ENCODE measurements at regions not wholly inside any gene's neighbourhood (a gene's known extent, or its start where the extent isn't known, plus 50 kb on each side); places are given as distances from the start of the nearest gene placed in this dataset.

DNA sequence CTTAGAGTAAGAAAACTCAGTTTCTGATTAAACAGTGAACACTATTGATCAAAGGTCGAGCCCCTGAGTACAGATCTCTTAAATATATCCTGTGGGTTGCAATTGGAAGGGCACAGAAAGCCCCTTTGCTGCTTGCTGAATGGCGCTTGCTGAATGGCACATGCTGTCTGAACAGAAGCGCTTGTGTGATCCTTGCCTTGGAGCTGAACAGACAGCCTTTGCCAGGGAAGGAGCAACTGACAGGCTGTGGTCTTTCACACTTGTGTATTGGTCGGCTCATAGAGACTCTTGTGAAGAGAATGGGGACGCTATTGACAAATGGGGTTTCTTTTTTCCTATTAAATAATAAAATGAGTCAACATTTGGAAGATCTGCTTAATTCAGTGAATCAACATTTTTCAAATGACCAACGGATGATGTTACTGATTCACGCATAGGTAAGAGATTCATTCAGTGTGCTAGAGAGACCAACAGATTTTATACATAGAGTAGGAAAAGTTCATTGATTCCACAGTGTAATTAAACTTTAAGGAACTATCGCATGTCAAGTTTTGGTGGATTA lies 99.4 kb upstream of the TNS3 start:
- no peaks in the 10 kb centered on the region for H3K9me3 ChIP-seq (ENCODE audit: control insufficient read depth in 2 of 2, low read length in 2 of 2)
- no peak overlapping the region for H3K9ac ChIP-seq (ENCODE audit: low read depth in 1 of 2, low read length in 2 of 2)
- no peak overlapping the region for H3K27ac ChIP-seq (ENCODE audit: low read depth in 2 of 2, low read length in 2 of 2)
- no peaks in the 10 kb centered on the region for H3K4me1 ChIP-seq (ENCODE audit: control insufficient read depth in 2 of 2, insufficient read depth in 2 of 2, low read length in 2 of 2)
- H3K27me3 ChIP-seq (ENCODE audit: control insufficient read depth in 2 of 2, insufficient read depth in 2 of 2, low read length in 2 of 2), result no peaks in the 10 kb centered on the region
- H3K36me3 ChIP-seq (ENCODE audit: control insufficient read depth in 2 of 2, insufficient read depth in 2 of 2, low read length in 2 of 2), result no peaks in the 10 kb centered on the region
- no peak overlapping the region for H3K4me3 ChIP-seq (ENCODE audit: low read length in 2 of 2)

DNA sequence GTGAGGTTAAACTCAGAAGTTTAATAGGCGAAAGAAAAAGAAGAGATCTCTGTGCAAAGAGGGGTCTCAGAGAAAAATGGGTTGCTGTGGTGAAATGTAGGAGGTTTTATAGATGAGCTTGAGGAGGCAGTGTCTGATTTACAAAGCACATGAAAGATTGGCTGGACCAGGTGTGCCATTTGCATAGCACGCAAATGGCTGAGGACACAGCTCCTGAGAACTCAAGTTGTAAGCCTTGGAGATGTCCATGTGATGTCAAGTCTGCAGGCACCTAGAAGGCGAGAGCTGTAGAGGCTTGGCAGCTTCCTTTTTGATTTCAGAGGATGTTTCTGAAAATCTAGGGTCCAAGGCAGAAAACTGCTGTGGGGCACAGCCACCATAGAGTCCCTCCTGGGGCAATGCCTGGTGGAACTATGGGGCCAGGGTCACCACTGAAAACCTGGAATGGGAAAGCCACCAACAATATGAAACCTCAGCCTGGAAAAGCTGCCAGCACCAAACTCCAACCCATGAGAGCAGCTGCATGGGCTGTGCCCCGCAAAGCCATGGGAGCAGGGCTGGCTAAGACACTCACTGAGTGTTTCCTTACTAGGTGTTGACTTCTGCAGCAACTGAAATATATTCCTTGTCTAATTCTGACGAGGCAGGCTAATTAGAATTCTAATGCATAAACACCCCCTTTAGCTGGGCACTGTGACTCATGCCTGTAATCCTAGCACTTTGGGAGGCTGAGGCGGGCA lies 96.9 kb upstream of the TNS3 start:
- Histone ChIP-seq H3K9ac (ENCODE audit: low read depth in 1 of 2, low read length in 2 of 2) (no peak overlapping the region), H3K27ac (ENCODE audit: low read depth in 2 of 2, low read length in 2 of 2) (no peak overlapping the region), H3K36me3 (ENCODE audit: control insufficient read depth in 2 of 2, insufficient read depth in 2 of 2, low read length in 2 of 2) (no peaks in the 10 kb centered on the region), H3K4me1 (ENCODE audit: control insufficient read depth in 2 of 2, insufficient read depth in 2 of 2, low read length in 2 of 2) (no peaks in the 10 kb centered on the region), H3K27me3 (ENCODE audit: control insufficient read depth in 2 of 2, insufficient read depth in 2 of 2, low read length in 2 of 2) (no peaks in the 10 kb centered on the region), H3K4me3 (ENCODE audit: low read length in 2 of 2) (no peak overlapping the region), H3K9me3 (ENCODE audit: control insufficient read depth in 2 of 2, low read length in 2 of 2) (no peaks in the 10 kb centered on the region)

GRCh38 chr7:47677664-47678063 lies 95.8 kb upstream of the TNS3 start:
- Histone ChIP-seq H3K4me1 (ENCODE audit: control insufficient read depth in 2 of 2, insufficient read depth in 2 of 2, low read length in 2 of 2) (no peaks in the 10 kb centered on the region), H3K27me3 (ENCODE audit: control insufficient read depth in 2 of 2, insufficient read depth in 2 of 2, low read length in 2 of 2) (no peaks in the 10 kb centered on the region), H3K36me3 (ENCODE audit: control insufficient read depth in 2 of 2, insufficient read depth in 2 of 2, low read length in 2 of 2) (no peaks in the 10 kb centered on the region), H3K27ac (ENCODE audit: low read depth in 2 of 2, low read length in 2 of 2) (no peak overlapping the region), H3K4me3 (ENCODE audit: low read length in 2 of 2) (no peak overlapping the region), H3K9me3 (ENCODE audit: control insufficient read depth in 2 of 2, low read length in 2 of 2) (no peaks in the 10 kb centered on the region), H3K9ac (ENCODE audit: low read depth in 1 of 2, low read length in 2 of 2) (no peak overlapping the region)

DNA sequence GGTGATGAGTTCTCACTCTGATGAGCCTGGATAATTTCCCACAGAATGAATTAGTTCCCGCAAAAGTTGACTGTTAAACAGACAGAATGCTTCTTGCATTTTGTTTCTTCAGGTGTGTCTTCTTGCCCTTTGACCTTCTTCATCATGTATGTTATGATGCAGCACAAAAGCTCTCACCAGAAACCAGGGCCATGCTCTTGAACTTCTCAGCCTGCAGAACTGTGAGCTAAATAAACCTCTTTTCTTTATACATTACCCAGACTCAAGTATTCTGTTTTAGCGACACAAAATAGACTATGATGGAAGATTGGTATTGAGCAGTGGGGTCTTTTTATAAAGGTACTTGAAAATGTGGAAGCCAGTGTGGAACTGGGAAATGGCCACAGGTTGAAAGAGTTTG lies 95.2 kb upstream of the TNS3 start:
- no peaks in the 10 kb centered on the region for H3K4me1 ChIP-seq (ENCODE audit: control insufficient read depth in 2 of 2, insufficient read depth in 2 of 2, low read length in 2 of 2)
- H3K27ac ChIP-seq (ENCODE audit: low read depth in 2 of 2, low read length in 2 of 2), result no peak overlapping the region
- H3K9me3 ChIP-seq (ENCODE audit: control insufficient read depth in 2 of 2, low read length in 2 of 2), result no peaks in the 10 kb centered on the region
- no peak overlapping the region for H3K9ac ChIP-seq (ENCODE audit: low read depth in 1 of 2, low read length in 2 of 2)
- H3K36me3 ChIP-seq (ENCODE audit: control insufficient read depth in 2 of 2, insufficient read depth in 2 of 2, low read length in 2 of 2), result no peaks in the 10 kb centered on the region
- H3K4me3 ChIP-seq (ENCODE audit: low read length in 2 of 2), result no peak overlapping the region
- no peaks in the 10 kb centered on the region for H3K27me3 ChIP-seq (ENCODE audit: control insufficient read depth in 2 of 2, insufficient read depth in 2 of 2, low read length in 2 of 2)

GRCh38 chr7:47672977-47673381 lies 91.1 kb upstream of the TNS3 start:
- H3K9me3 ChIP-seq (ENCODE audit: control insufficient read depth in 2 of 2, low read length in 2 of 2), result no peaks in the 10 kb centered on the region
- no peaks in the 10 kb centered on the region for H3K27me3 ChIP-seq (ENCODE audit: control insufficient read depth in 2 of 2, insufficient read depth in 2 of 2, low read length in 2 of 2)
- peaks cover 0 to 7% of the 10 kb centered on the region in 2 donors for H3K4me1 ChIP-seq (ENCODE audit: control insufficient read depth in 2 of 2, insufficient read depth in 2 of 2, low read length in 2 of 2)
- no peak overlapping the region for H3K9ac ChIP-seq (ENCODE audit: low read depth in 1 of 2, low read length in 2 of 2)
- no peaks in the 10 kb centered on the region for H3K36me3 ChIP-seq (ENCODE audit: control insufficient read depth in 2 of 2, insufficient read depth in 2 of 2, low read length in 2 of 2)
- H3K4me3 ChIP-seq (ENCODE audit: low read length in 2 of 2), result no peak overlapping the region
- no peak overlapping the region for H3K27ac ChIP-seq (ENCODE audit: low read depth in 2 of 2, low read length in 2 of 2)

DNA sequence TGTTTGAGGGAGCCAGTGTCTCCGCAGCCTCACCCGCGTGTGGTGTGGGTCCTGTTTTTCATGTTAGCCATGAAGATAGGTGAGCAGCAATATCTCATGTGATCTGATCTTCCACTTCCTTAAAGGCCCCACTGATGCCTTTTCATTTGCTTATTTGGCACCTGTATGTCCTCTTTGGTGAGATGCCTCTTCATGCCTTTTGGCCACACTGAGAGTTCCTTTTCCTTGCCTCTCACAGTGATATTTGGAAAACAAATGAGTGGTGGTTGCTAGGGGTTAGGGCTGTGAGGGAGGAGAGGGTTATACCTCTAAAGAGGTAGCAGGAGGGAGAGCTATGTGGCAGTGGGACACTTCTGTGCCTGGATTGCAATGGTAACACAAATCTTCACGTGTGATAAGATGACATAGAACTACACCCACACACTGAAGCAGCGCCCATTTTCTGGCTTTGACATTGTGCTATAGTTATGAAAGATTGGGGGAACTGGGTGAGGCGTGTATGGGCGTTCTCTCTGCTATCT lies 90.4 kb upstream of the TNS3 start:
- Histone ChIP-seq H3K27me3 (ENCODE audit: control insufficient read depth in 2 of 2, insufficient read depth in 2 of 2, low read length in 2 of 2) (no peaks in the 10 kb centered on the region), H3K36me3 (ENCODE audit: control insufficient read depth in 2 of 2, insufficient read depth in 2 of 2, low read length in 2 of 2) (no peaks in the 10 kb centered on the region), H3K9me3 (ENCODE audit: control insufficient read depth in 2 of 2, low read length in 2 of 2) (no peaks in the 10 kb centered on the region), H3K27ac (ENCODE audit: low read depth in 2 of 2, low read length in 2 of 2) (no peak overlapping the region), H3K4me1 (ENCODE audit: control insufficient read depth in 2 of 2, insufficient read depth in 2 of 2, low read length in 2 of 2) (peaks cover 0 to 7% of the 10 kb centered on the region in 2 donors), H3K9ac (ENCODE audit: low read depth in 1 of 2, low read length in 2 of 2) (no peak overlapping the region), H3K4me3 (ENCODE audit: low read length in 2 of 2) (no peak overlapping the region)

- Histone ChIP-seq H3K9ac (ENCODE audit: low read depth in 1 of 2, low read length in 2 of 2) (no peak overlapping the region), H3K36me3 (ENCODE audit: control insufficient read depth in 2 of 2, insufficient read depth in 2 of 2, low read length in 2 of 2) (no peaks in the 10 kb centered on the region), H3K27ac (ENCODE audit: low read depth in 2 of 2, low read length in 2 of 2) (peak overlapping the region; percentile 26 to 65), H3K9me3 (ENCODE audit: control insufficient read depth in 2 of 2, low read length in 2 of 2) (no peaks in the 10 kb centered on the region), H3K27me3 (ENCODE audit: control insufficient read depth in 2 of 2, insufficient read depth in 2 of 2, low read length in 2 of 2) (no peaks in the 10 kb centered on the region), H3K4me1 (ENCODE audit: control insufficient read depth in 2 of 2, insufficient read depth in 2 of 2, low read length in 2 of 2) (peaks cover 0 to 7% of the 10 kb centered on the region in 2 donors), H3K4me3 (ENCODE audit: low read length in 2 of 2) (no peak overlapping the region)
These were observed 89.4 kb upstream of the TNS3 start for GRCh38 chr7:47671358-47671757.

GRCh38 chr7:47670729-47671128 lies 88.8 kb upstream of the TNS3 start:
- H3K36me3 ChIP-seq (ENCODE audit: control insufficient read depth in 2 of 2, insufficient read depth in 2 of 2, low read length in 2 of 2), result no peaks in the 10 kb centered on the region
- H3K4me1 ChIP-seq (ENCODE audit: control insufficient read depth in 2 of 2, insufficient read depth in 2 of 2, low read length in 2 of 2), result peaks cover 0 to 7% of the 10 kb centered on the region in 2 donors
- H3K4me3 ChIP-seq (ENCODE audit: low read length in 2 of 2), result no peak overlapping the region
- H3K9ac ChIP-seq (ENCODE audit: low read depth in 1 of 2, low read length in 2 of 2), result no peak overlapping the region
- no peaks in the 10 kb centered on the region for H3K9me3 ChIP-seq (ENCODE audit: control insufficient read depth in 2 of 2, low read length in 2 of 2)
- no peaks in the 10 kb centered on the region for H3K27me3 ChIP-seq (ENCODE audit: control insufficient read depth in 2 of 2, insufficient read depth in 2 of 2, low read length in 2 of 2)
- H3K27ac ChIP-seq (ENCODE audit: low read depth in 2 of 2, low read length in 2 of 2), result peak overlapping the region; percentile 26 to 81

GRCh38 chr7:47669901-47670384 lies 88.0 kb upstream of the TNS3 start:
- peak overlapping the region; percentile 54 to 81 for H3K27ac ChIP-seq (ENCODE audit: low read depth in 2 of 2, low read length in 2 of 2)
- no peaks in the 10 kb centered on the region for H3K36me3 ChIP-seq (ENCODE audit: control insufficient read depth in 2 of 2, insufficient read depth in 2 of 2, low read length in 2 of 2)
- peak overlapping the region in 1 of 2 donors; percentile 34 for H3K9ac ChIP-seq (ENCODE audit: low read depth in 1 of 2, low read length in 2 of 2)
- H3K4me3 ChIP-seq (ENCODE audit: low read length in 2 of 2), result no peak overlapping the region
- no peaks in the 10 kb centered on the region for H3K9me3 ChIP-seq (ENCODE audit: control insufficient read depth in 2 of 2, low read length in 2 of 2)
- peaks cover 0 to 7% of the 10 kb centered on the region in 2 donors for H3K4me1 ChIP-seq (ENCODE audit: control insufficient read depth in 2 of 2, insufficient read depth in 2 of 2, low read length in 2 of 2)
- H3K27me3 ChIP-seq (ENCODE audit: control insufficient read depth in 2 of 2, insufficient read depth in 2 of 2, low read length in 2 of 2), result no peaks in the 10 kb centered on the region

DNA sequence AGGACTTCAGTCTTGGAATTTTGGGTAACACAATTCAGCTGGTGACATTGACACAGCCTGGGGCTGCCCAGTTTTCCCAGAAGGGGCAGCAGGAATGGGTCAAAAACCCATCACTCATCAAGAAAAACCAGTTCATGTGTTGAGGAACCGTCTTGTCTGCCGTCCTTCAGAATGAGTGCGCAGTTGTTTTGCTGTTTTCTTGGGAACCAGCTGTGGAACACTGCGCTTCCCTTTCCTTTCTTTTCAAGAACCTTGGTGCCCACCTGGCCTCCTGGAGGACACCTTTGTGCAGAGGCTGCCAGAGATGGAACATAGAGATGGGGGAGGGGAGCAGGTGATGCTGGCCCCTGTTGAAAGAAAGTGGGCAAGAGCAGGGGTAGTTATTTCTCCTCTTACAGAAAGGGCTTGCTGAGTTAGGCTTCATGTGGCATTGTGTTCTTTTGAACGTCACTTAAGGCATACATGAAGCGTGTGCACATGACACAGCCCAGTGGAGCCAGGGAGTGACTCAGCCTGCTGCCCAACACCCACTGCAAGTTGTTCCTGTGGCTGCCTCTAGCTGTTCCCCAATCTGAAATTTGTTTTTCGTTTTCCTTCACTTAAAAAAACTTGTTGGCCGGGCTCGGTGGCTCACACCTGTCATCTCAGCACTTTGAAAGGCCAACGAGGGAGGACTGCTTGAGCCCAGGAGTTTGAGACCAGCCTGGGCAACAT lies 87.4 kb upstream of the TNS3 start:
- H3K4me1 ChIP-seq (ENCODE audit: control insufficient read depth in 2 of 2, insufficient read depth in 2 of 2, low read length in 2 of 2), result peaks cover 0 to 7% of the 10 kb centered on the region in 2 donors
- no peaks in the 10 kb centered on the region for H3K9me3 ChIP-seq (ENCODE audit: control insufficient read depth in 2 of 2, low read length in 2 of 2)
- H3K9ac ChIP-seq (ENCODE audit: low read depth in 1 of 2, low read length in 2 of 2), result peak overlapping the region in 1 of 2 donors; percentile 38
- no peak overlapping the region for H3K4me3 ChIP-seq (ENCODE audit: low read length in 2 of 2)
- no peaks in the 10 kb centered on the region for H3K36me3 ChIP-seq (ENCODE audit: control insufficient read depth in 2 of 2, insufficient read depth in 2 of 2, low read length in 2 of 2)
- H3K27me3 ChIP-seq (ENCODE audit: control insufficient read depth in 2 of 2, insufficient read depth in 2 of 2, low read length in 2 of 2), result no peaks in the 10 kb centered on the region
- H3K27ac ChIP-seq (ENCODE audit: low read depth in 2 of 2, low read length in 2 of 2), result peak overlapping the region; percentile 54 to 81

Data from mucosa of rectum (tissue), 2 donors.